ENCODE measurements at regions not wholly inside any gene's neighbourhood (a gene's known extent, or its start where the extent isn't known, plus 50 kb on each side); places are given as distances from the start of the nearest gene placed in this dataset.

- TF ChIP-seq, protein P1, sequence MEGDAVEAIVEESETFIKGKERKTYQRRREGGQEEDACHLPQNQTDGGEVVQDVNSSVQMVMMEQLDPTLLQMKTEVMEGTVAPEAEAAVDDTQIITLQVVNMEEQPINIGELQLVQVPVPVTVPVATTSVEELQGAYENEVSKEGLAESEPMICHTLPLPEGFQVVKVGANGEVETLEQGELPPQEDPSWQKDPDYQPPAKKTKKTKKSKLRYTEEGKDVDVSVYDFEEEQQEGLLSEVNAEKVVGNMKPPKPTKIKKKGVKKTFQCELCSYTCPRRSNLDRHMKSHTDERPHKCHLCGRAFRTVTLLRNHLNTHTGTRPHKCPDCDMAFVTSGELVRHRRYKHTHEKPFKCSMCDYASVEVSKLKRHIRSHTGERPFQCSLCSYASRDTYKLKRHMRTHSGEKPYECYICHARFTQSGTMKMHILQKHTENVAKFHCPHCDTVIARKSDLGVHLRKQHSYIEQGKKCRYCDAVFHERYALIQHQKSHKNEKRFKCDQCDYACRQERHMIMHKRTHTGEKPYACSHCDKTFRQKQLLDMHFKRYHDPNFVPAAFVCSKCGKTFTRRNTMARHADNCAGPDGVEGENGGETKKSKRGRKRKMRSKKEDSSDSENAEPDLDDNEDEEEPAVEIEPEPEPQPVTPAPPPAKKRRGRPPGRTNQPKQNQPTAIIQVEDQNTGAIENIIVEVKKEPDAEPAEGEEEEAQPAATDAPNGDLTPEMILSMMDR (IDR thresholded peaks at IDR 0.05), result no peak
- no peak for TF ChIP-seq POLR2A (IDR thresholded peaks at IDR 0.05; ENCODE audit: low read depth)
Measured at GRCh38 chr18:22115573-22115972, 53.8 kb upstream of the GATA6 start.

All from esophagus muscularis mucosa (tissue), 3 donors.